Spleen (tissue), 7 donors: ENCODE measurements at regions not wholly inside any gene's neighbourhood (a gene's known extent, or its start where the extent isn't known, plus 50 kb on each side); places are given as distances from the start of the nearest gene placed in this dataset.

Experiments used
- CTCF ChIP-seq, 11 experiments: fragments of 200-600 bp in 7 of 11; fragments of 450-650 bp in 4 of 11; sonication (generic) in 4 of 11; IDR thresholded peaks in 8 of 11; conservative IDR thresholded peaks in 3 of 11; 1 replicate in 7 of 11; 2 replicates in 4 of 11; pipeline versions ENCODE4 v1.4.0 to v1.8.0; 2016 to 2021; ENCODE audit warnings: antibody characterized with exemption in 11 of 11, inconsistent platforms in 4 of 11, mild to moderate bottlenecking in 1 of 11
- POLR2A ChIP-seq, 3 donors: fragments of 450-650 bp; IDR thresholded peaks; one replicate each; pipeline ENCODE4 v1.5.1; 2017; ENCODE audit warnings: antibody characterized with exemption in 3 of 3, mild to moderate bottlenecking in 1 of 3
- donor health status: DM: no; HTN: no; CAD: no; lungs with moderate emphysema.
- donor health status: DM: no; HTN: no; CAD: no.
- donor health status: DM: no; HTN: no; CAD: no.

DNA sequence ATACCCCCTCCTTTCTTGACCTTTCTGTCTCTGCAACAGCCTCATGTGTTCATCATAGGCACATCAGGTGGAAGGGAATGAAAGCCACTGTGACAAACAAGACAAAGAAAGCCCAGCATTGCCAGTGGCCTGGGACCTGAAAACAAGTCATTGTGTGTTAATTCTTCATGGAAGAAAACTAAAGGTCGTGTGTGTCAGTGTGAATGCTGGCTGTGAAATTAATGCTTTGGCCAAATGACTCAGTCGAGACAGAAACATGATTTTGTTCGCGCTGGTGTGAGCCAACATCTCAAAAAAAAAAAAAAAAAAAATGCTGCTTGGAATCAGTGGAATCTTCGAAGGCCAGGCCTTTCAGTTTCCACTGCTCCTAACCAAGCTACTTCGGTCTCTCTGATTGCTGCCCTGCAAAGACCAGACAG is 386.5 kb upstream of the PROK2 start:
- TF ChIP-seq CTCF (IDR thresholded peaks at IDR 0.05 in 8 of 11, conservative IDR thresholded peaks at IDR 0.05 in 3 of 11) (no peak), POLR2A (IDR thresholded peaks at IDR 0.05) (no peak)
